Activated T-cell treated with anti-CD3 and anti-CD28 coated beads, Interleukin-2, amount 50 U/mL, for 1 hour (primary cell): ENCODE measurements at regions not wholly inside any gene's neighbourhood (a gene's known extent, or its start where the extent isn't known, plus 50 kb on each side); places are given as distances from the start of the nearest gene placed in this dataset.
"Not testable (repeated sequence)": the region's sequence is repeated elsewhere in the genome, so short reads cannot be mapped to it uniquely, and the experiment has no call there.

Experiments used
- DNase-seq: peaks from one replicate; pipeline ENCODE4 v3.0.0-alpha.2; 2020

DNA sequence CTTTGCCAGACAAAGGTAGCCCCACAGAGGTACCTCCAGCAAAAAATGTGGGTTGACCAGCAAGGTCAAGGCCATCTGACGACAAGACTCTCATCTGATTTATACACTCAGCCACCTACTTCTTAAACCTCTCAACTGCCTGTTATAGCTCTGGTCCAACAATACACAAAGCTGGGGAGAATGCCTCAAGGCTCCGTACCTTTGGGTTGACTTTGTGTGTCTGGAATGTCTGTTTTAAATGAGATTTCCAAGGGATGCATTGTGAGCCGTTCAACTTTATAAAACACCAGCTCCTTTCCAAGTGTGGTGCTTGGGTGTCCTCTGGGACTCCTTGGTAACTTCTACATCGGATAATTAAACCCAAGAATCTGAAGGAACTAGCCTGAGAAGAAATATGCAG, 167.0 kb upstream of the RPL34 start:
- DNase-seq, result no peak

DNA sequence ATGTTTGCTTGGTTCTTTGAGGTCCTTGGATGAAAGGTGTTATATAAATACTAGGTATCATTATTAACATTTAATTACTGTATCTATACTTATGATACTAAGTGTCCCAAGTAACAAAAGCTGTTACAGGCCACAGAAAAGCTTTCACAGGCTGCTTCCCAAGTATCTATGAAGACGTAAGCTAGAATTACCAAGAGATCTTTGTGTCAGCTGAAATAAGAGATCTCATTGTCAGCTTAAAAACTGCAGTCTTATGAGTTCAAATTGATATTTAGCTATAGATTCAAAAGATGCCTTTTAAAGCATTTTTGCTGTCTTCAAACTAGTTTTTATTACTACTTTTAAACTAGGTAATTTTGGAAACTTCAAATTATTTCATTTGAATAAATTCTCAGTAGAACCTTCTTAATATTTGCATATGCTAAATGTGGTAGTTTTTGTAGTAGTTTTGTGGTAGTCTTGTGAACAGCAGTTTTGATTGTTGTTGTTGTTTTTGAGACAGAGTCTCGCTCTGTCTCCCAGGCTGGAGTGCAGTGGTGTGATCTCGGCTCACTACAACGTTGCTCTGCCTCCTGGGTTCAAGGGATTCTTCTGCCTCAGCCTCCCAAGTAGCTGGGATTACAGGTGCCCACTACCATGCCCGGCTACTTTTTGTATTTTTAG, 170.0 kb upstream of the RPL34 start:
- no peak for DNase-seq

DNA sequence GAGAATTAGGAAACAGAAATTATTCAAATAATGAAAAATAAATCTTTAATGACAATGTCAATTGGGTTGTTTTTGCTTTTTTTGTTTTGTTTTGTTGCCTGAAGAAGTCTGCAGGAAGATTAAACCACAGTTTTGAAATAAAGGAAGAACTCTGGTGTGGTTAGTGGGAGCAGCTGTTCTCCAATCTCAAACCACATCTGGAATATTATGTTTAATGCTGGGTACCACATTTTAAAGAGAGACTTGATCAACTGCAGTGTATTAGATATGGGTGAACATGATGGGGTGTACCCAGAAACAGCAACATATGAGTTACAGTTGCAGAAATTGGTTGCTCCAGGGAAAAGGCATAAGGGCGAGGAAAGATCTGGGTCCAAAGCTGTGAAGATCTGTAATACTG, 171.2 kb upstream of the RPL34 start:
- no peak for DNase-seq

GRCh38 chr4:108446556-108446955, 173.8 kb upstream of the RPL34 start:
- DNase-seq, result no peak

DNA sequence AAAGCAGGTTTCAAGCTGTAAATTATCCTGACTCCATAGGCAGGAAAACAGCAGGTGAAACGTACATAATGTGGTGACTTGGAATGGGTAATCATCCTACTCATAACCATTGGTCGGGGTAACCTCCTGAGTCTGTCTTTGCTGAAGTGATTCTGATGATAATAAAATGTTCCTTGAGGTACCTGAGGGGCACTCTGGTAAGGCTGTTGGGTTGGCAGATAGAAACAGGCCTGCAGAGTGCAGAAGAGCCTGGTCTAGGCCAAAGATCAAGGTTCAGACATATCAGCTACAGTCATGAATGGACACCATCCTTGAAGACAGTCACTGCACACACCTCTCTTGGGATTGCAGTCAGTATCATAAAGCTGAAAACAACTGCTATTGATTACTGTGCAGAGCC, 174.7 kb upstream of the RPL34 start:
- DNase-seq, result no peak

- no peak for DNase-seq
These were observed 176.8 kb upstream of the RPL34 start for GRCh38 chr4:108443585-108443984.

DNA sequence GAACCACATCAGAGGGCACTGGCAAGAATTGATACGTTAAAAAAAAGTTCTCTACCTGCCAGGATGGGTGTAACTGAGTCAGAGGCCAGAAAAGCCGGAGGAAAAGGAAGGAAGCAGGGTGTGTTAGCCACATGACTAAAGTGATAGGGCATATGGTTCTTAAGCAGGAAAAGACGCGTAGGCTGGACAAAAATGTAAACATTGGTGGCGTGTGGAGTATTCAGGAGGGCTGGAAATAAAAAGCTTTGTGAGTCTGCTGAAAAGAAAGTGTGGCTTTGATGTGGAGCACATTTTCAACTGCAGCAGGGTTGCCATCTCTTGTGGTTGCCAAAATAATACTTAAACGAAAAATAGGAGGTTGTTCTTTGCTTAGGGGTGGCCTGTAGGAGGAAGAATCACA, 186.5 kb upstream of the RPL34 start:
- DNase-seq, result no peak

DNA sequence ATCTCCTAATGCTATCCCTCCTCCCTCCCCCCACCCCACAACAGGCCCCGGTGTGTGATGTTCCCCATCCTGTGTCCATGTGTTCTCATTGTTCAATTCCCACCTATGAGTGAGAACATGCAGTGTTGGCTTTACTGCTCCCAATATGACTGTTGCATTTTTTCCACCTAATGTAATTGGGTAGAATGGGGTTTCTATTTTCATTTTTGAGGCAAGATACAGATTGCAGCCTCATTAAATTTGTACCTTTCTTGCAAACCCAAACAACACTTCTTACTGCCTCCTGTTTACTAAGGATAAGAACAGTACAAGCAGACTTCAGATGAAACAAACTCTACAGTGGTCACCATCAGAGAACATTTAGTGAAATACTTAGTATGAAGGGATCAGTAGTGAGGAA, 187.0 kb upstream of the RPL34 start:
- DNase-seq, result not testable (repeated sequence)

DNA sequence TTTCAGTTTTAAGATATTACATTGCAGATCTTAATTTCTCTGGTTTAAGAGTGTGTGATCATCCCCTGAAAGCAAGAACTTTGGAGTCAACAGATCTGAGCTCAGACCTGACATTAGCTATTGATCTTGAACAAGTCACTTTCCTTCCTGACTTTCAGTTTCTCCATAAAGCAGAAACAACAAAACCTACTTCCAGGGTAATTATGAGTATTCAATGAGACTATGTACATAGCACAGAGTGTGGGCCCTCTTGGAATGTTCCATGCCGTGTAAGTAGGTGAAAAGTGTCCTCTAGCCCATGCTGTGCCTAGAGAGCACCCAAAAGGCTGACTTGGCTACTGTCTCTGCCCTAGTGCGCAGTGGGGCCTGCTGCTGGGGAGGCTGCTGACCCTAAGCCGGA, 188.0 kb upstream of the RPL34 start:
- DNase-seq, result no peak

- DNase-seq, result no peak
These were observed 188.4 kb upstream of the RPL34 start for GRCh38 chr4:108431986-108432385.

GRCh38 chr4:108430921-108431320, 189.5 kb upstream of the RPL34 start:
- DNase-seq, result no peak

- no peak for DNase-seq
These were observed 190.7 kb upstream of the RPL34 start for GRCh38 chr4:108429662-108430061.

- DNase-seq, result no peak
These were observed 191.5 kb upstream of the RPL34 start for GRCh38 chr4:108428923-108429322.

- no peak for DNase-seq
These were observed 192.4 kb upstream of the RPL34 start for GRCh38 chr4:108427946-108428485.

DNA sequence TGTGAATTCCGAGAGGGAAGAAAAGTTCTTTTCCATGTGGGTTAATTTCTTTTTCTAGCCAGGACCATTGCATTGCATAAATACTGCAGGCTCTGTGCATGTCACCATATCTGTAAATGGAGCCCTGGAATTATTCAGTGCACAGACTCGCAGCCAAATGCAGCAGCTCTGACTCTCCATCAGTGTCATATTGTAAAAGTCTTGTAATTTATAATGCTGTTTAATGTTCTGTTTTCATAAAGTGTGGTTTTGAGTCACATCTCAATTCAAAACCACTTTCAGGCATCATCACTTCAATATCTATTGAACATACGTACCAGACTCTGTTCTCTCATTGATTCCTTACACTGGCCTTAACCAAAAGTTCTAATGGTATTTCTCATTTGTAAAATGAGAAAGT, 193.9 kb upstream of the RPL34 start:
- no peak for DNase-seq

DNA sequence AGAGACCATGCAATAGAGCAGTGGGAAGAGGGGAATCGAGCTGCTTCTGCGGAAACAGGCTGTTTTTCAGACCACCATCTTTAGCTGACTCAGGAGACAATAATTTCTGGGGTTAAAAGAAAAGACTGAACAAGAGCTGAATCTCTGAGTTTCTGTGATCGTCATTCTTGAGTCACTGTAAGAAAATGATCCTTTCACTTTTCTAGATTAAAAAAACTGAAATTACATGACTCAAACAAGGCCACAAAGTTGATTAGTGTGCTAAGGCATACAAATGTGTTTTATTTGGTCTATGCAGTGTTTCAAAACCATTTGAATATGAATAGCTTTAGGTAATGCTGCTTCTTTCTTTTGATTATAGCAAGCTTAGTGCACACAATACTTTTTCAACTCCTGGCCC, 194.4 kb upstream of the RPL34 start:
- DNase-seq, result no peak

DNA sequence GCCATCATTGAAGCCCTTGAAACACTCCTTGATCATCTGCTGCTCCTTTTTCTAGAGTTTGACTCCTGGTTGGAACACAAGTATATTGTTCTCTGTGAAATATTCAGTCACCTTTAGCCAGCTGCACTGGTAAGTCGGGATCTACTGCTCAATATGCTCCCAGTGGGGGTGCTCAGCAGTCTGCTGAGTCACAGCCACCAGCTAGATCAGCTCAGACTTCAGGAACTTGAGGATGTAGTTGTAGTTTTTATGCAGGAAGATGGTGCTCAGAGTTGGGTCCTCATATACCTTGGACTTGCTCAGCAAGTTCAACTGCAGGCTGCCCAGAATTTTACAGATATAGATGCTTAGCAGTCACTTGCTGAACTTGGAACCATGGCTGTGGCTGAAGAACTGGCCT, 202.5 kb upstream of the RPL34 start:
- DNase-seq, result no peak

DNA sequence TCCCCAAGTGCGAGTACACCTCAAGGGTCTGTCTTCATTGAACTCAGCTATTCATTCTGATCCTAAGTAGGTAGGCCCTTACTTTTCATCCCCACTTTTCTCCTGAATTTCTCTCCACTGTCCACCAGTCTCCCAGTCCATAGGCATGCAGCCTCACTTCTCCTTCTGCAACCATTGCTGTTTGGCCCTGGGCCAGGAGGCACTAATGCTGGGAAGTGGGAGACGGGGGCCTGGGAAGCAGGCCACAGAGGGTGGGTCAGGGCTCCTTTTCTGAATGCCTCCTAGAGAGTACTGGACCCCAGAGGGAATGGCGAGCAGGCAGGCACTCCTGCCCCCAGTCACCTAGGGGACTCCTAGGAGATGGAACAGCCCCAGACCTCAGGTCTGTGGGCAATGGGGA, 203.5 kb upstream of the RPL34 start:
- no peak for DNase-seq

GRCh38 chr4:108415389-108415788, 205.0 kb upstream of the RPL34 start:
- no peak for DNase-seq

DNA sequence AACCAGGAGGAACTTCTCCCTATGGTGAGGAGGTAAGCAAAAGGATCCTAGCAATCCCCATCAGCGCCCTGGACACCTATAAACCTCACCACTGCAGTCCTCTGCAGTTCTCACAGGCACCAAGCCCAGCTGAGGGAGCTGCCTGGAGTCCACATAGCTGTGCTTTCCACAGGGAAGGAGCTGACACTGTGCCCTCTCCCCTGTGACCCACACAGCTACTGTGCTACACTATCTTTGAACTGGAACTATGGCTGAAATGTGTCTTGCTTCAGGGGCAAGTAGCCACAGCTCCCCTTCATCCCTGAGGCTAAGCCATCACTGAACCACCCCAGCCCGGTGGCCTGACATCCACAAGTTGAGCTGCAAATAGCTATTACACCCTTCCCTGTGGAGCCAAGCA, 208.5 kb upstream of the RPL34 start:
- DNase-seq, result no peak

DNA sequence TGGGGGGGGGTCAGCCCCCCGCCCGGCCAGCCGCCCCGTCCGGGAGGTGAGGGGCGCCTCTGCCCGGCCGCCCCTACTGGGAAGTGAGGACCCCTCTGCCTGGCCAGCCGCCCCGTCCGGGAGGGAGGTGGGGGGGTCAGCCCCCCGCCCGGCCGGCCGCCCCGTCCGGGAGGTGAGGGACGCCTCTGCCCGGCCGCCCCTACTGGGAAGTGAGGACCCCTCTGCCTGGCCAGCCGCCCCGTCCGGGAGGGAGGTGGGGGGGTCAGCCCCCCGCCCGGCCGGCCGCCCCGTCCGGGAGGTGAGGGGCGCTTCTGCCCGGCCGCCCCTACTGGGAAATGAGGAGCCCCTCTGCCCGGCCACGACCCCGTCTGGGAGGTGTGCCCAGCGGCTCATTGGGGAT, 210.7 kb upstream of the RPL34 start:
- not testable (repeated sequence) for DNase-seq

DNA sequence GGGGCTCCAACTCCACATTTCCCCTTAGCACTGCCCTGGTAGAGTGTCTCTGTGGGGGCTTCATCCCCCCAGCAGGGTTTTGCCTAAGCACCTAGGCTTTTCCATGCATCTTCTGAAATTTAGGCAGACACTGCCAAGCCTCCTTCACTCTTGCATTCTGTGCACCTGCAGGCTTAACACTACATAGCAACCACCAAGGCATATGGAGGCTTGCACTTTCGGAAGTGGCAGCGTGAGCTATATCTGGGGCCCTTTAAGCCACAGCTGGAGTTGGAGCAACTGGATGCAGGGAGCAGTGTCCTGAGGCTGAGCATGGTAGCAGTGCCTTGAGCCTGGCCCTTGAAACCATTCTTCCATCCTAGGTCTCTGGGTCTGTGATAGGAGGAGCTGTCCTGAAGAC, 214.8 kb upstream of the RPL34 start:
- DNase-seq, result no peak

DNA sequence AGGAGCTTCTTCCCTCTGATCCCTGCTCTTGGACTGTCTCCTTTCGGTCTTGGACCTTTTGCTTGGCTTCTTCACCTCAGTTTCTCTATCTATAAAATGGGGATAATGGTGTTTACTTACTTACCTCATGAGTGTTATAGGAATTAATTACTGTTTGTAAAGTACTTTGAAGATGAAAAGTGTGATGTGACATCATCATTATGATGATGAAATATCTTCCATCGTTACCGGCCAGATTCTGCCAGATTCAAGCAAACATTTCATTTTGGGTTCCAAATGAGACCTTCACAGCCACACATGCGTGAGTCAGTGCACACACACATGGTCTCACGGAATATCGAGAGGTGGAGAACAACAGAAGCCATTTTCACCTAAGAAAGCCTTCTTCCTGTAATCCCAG, 220.1 kb upstream of the RPL34 start:
- DNase-seq, result no peak

- no peak for DNase-seq
These were observed 220.6 kb upstream of the RPL34 start for GRCh38 chr4:108399610-108400265.

DNA sequence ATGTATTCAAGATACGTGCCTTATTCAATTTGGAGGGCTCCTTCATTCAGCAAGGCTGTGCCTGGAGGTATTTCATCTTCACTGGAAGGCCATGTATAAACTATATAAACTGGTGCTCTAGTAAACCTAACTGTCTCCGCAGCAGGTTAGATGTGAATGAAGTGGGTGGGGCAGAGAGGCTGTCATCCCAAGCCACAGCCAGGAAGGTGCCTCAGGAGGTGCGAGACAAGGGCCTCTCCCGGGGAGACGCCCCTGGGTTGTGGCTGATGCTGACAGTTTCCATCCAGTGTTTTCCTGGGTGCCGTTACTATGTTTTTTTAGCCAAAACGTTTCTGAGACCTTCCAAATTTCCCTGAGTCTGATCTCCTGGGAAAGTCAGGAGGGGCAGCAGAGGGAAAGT, 221.5 kb upstream of the RPL34 start:
- DNase-seq, result no peak
